ENCODE measurements at regions not wholly inside any gene's neighbourhood (a gene's known extent, or its start where the extent isn't known, plus 50 kb on each side); places are given as distances from the start of the nearest gene placed in this dataset.

DNA sequence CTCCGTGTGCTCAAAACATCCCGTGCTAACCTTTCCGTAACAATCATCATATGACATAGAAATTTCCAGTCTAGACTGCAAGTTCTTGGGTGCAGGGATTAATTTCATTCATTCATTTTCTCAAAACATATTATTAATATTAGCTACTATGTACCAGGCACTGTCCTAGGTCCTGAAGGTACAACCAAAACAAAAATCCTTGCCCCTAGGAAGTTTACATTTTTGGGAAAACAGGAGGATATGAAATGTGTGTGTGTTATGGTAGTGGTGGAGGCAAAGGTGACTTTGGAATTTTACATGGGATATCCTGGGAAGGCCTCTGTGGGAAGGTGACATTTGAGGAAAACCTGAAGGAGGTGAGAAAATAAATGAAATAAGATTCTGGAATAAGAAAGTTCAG lies 222.6 kb downstream of the LRRC3B start:
- peaks cover 42% of the 10 kb centered on the region for H3K9me3 Mint-ChIP-seq
- no peak overlapping the region for H3K27ac Mint-ChIP-seq
- no peak for DNase-seq
- H3K27me3 Mint-ChIP-seq (ENCODE audit: insufficient read depth): 0 out of 2 replicates have a peak, but pooled peaks cover 2% of the 10 kb centered on the region
- H3K4me1 Mint-ChIP-seq (ENCODE audit: low read depth): no peaks in the 10 kb centered on the region
- H3K36me3 Mint-ChIP-seq (ENCODE audit: low read depth): no peaks in the 10 kb centered on the region
- no peak overlapping the region for H3K4me3 Mint-ChIP-seq
- no peak for TF ChIP-seq CTCF (IDR thresholded peaks at IDR 0.05)

- no peak for TF ChIP-seq CTCF (IDR thresholded peaks at IDR 0.05)
- no peaks in the 10 kb centered on the region for H3K4me1 Mint-ChIP-seq (ENCODE audit: low read depth)
These were observed 225.1 kb downstream of the LRRC3B start for GRCh38 chr3:26847680-26848079.

GRCh38 chr3:26894443-26894842 lies 271.9 kb downstream of the LRRC3B start:
- H3K27ac Mint-ChIP-seq: no peak overlapping the region
- no peaks in the 10 kb centered on the region for H3K27me3 Mint-ChIP-seq (ENCODE audit: insufficient read depth)
- no peak for DNase-seq
- no peaks in the 10 kb centered on the region for H3K36me3 Mint-ChIP-seq (ENCODE audit: low read depth)
- no peak for TF ChIP-seq CTCF (IDR thresholded peaks at IDR 0.05)
- H3K4me1 Mint-ChIP-seq (ENCODE audit: low read depth): no peaks in the 10 kb centered on the region
- peaks cover 34% of the 10 kb centered on the region for H3K9me3 Mint-ChIP-seq
- no peak overlapping the region for H3K4me3 Mint-ChIP-seq

More at GRCh38 chr3:26847680-26848079, 225.1 kb downstream of the LRRC3B start:
- Mint-ChIP-seq H3K9me3 (peaks cover 34% of the 10 kb centered on the region), H3K4me3 (no peak overlapping the region), H3K27ac (no peak overlapping the region), H3K27me3 (ENCODE audit: insufficient read depth) (0 out of 2 replicates have a peak, but pooled peaks cover 2% of the 10 kb centered on the region), H3K36me3 (ENCODE audit: low read depth) (no peaks in the 10 kb centered on the region)
- no peak for DNase-seq

- no peaks in the 10 kb centered on the region for H3K4me1 Mint-ChIP-seq (ENCODE audit: low read depth)
- no peak for DNase-seq
- no peak overlapping the region for H3K4me3 Mint-ChIP-seq
- TF ChIP-seq CTCF (IDR thresholded peaks at IDR 0.05): no peak
- no peaks in the 10 kb centered on the region for H3K36me3 Mint-ChIP-seq (ENCODE audit: low read depth)
- H3K27me3 Mint-ChIP-seq (ENCODE audit: insufficient read depth): no peaks in the 10 kb centered on the region; the same call in 1 of the 2 replicates
- H3K27ac Mint-ChIP-seq: no peak overlapping the region
- H3K9me3 Mint-ChIP-seq: peaks cover 25% of the 10 kb centered on the region
These were observed 292.6 kb downstream of the LRRC3B start for GRCh38 chr3:26915208-26915607.

- Mint-ChIP-seq H3K4me1 (ENCODE audit: low read depth) (no peaks in the 10 kb centered on the region), H3K36me3 (ENCODE audit: low read depth) (no peaks in the 10 kb centered on the region; the same call in 1 of the 2 replicates), H3K9me3 (peaks cover 35% of the 10 kb centered on the region), H3K27me3 (ENCODE audit: insufficient read depth) (no peaks in the 10 kb centered on the region), H3K27ac (no peak overlapping the region), H3K4me3 (no peak overlapping the region)
- no peak for DNase-seq
- no peak for TF ChIP-seq CTCF (IDR thresholded peaks at IDR 0.05)
These were observed 298.3 kb downstream of the LRRC3B start for GRCh38 chr3:26920646-26921478.
